ENCODE measurements at regions not wholly inside any gene's neighbourhood (a gene's known extent, or its start where the extent isn't known, plus 50 kb on each side); places are given as distances from the start of the nearest gene placed in this dataset.

GRCh38 chr10:111360260-111360925 lies 283.6 kb downstream of the ADRA2A start:
- H3K4me1 ChIP-seq (ENCODE audit: insufficient read depth, low read length), result no peaks in the 10 kb centered on the region
- no peaks in the 10 kb centered on the region for H3K27me3 ChIP-seq (ENCODE audit: insufficient read depth, low read length)
- H3K9me3 Mint-ChIP-seq, result no peaks in the 10 kb centered on the region
- no peaks in the 10 kb centered on the region for H3K23me2 ChIP-seq (ENCODE audit: insufficient read length, low read depth, low read length, poor library complexity, severe bottlenecking)
- no peak overlapping the region for H3K56ac ChIP-seq (ENCODE audit: insufficient read length, low read depth, low read length)
- H3K4me2 ChIP-seq (ENCODE audit: insufficient read depth, insufficient read length, low read length), result no peak overlapping the region
- H3K9me3 ChIP-seq (ENCODE audit: control insufficient read depth, low read depth, low read length), result no peaks in the 10 kb centered on the region
- H4K20me1 ChIP-seq (ENCODE audit: control insufficient read depth, insufficient read depth, insufficient read length), result no peaks in the 10 kb centered on the region
- no peaks in the 10 kb centered on the region; the same call in 1 of the 2 replicates for H3K27me3 Mint-ChIP-seq (ENCODE audit: low read depth)
- H2BK5ac ChIP-seq (ENCODE audit: insufficient read length, low read length), result no peak overlapping the region
- H3K4me3 Mint-ChIP-seq, result no peak overlapping the region
- WGBS (ENCODE audit: extremely low coverage, insufficient read length, low lambda C conversion rate), result no CpG with 5 or more reads among the region's 5 CpGs
- no peak overlapping the region for H3K27ac Mint-ChIP-seq
- H3K4ac ChIP-seq (ENCODE audit: low read depth, low read length), result no peak overlapping the region
- TF ChIP-seq CTCF (conservative IDR thresholded peaks at IDR 0.05), result peak; percentile 84
- no peak overlapping the region for H4K8ac ChIP-seq (replicated peaks; ENCODE audit: insufficient read length, low read depth, low read length)
- H3K14ac ChIP-seq (ENCODE audit: insufficient read depth, low read length), result no peak overlapping the region
- H3K23ac ChIP-seq (ENCODE audit: insufficient read length, low read depth, low read length), result no peak overlapping the region
- H3K9ac ChIP-seq (ENCODE audit: extremely low read depth, insufficient read length, low read length), result no peak overlapping the region
- DNase-seq, result peak; percentile 87
- H3K27ac ChIP-seq (ENCODE audit: insufficient read length, low read depth, low read length), result no peak overlapping the region
- H3K18ac ChIP-seq (ENCODE audit: insufficient read length, low read depth, low read length), result no peak overlapping the region
- no peak overlapping the region for H4K91ac ChIP-seq (ENCODE audit: insufficient read length, low read depth, low read length)
- H3K36me3 Mint-ChIP-seq (ENCODE audit: insufficient read depth in 1 of 3, low read depth in 3 of 3), result no peaks in the 10 kb centered on the region
- H4K5ac ChIP-seq (ENCODE audit: insufficient read length, low read depth, low read length), result no peak overlapping the region
- H3K79me2 ChIP-seq (ENCODE audit: insufficient read depth, low read length), result no peaks in the 10 kb centered on the region
- H3K79me1 ChIP-seq (ENCODE audit: insufficient read depth, low read depth, low read length, poor library complexity, severe bottlenecking), result no peaks in the 10 kb centered on the region
- no peak overlapping the region for H3T11ph ChIP-seq (ENCODE audit: low read length)
- peaks cover 6% of the 10 kb centered on the region in 2 experiments; a peak in 3 of 4 replicates for H3K4me1 Mint-ChIP-seq
- no peak overlapping the region for H2BK120ac ChIP-seq (ENCODE audit: low read depth, low read length, poor library complexity, severe bottlenecking)
- H2BK15ac ChIP-seq (ENCODE audit: low read depth, low read length), result no peak overlapping the region
- no peak overlapping the region for H2BK12ac ChIP-seq (ENCODE audit: insufficient read length, low read depth, low read length)
- H2AFZ ChIP-seq (ENCODE audit: low read length), result no peak overlapping the region
- H2AK5ac ChIP-seq (ENCODE audit: insufficient read length, low read length), result no peak overlapping the region
- no peak overlapping the region for H2BK20ac ChIP-seq (ENCODE audit: low read depth, low read length, poor library complexity, severe bottlenecking)
